GM12873 (cell line): ENCODE measurements at regions not wholly inside any gene's neighbourhood (a gene's known extent, or its start where the extent isn't known, plus 50 kb on each side); places are given as distances from the start of the nearest gene placed in this dataset.

Experiments used
- CTCF ChIP-seq: IDR thresholded peaks from 2 replicates; pipeline ENCODE4 v1.5.1; 2012; ENCODE audit warnings: low read depth, mild to moderate bottlenecking, moderate library complexity, low read length, control low read depth; ENCODE audit not compliant: insufficient read depth; ENCODE audit errors: missing control alignments

- TF ChIP-seq CTCF, result no peak
These were observed 59.7 kb upstream of the MBNL1 start for GRCh38 chr3:152209060-152209459.

GRCh38 chr3:152209776-152210175 lies 59.0 kb upstream of the MBNL1 start:
- no peak for TF ChIP-seq CTCF

- no peak for TF ChIP-seq CTCF
These were observed 58.0 kb upstream of the MBNL1 start for GRCh38 chr3:152210697-152211096.

GRCh38 chr3:152211655-152212054 lies 57.1 kb upstream of the MBNL1 start:
- TF ChIP-seq CTCF, result no peak

GRCh38 chr3:152213203-152213602 lies 55.5 kb upstream of the MBNL1 start:
- no peak for TF ChIP-seq CTCF

GRCh38 chr3:152213938-152214337 lies 54.8 kb upstream of the MBNL1 start:
- no peak for TF ChIP-seq CTCF

- TF ChIP-seq CTCF, result no peak
These were observed 50.1 kb upstream of the MBNL1 start for GRCh38 chr3:152218602-152219001.
